ENCODE measurements at regions not wholly inside any gene's neighbourhood (a gene's known extent, or its start where the extent isn't known, plus 50 kb on each side); places are given as distances from the start of the nearest gene placed in this dataset.

- TF ChIP-seq CTCF (IDR thresholded peaks at IDR 0.05 in 4 of 5, conservative IDR thresholded peaks at IDR 0.05 in 1 of 5), result no peak
- no peak for TF ChIP-seq POLR2A (IDR thresholded peaks at IDR 0.05)
These were observed 53.8 kb upstream of the MAP4 start for GRCh38 chr3:48070030-48070429.

Measured in gastrocnemius medialis (tissue), 4 donors.